DOHH2 (cell line): ENCODE measurements at regions not wholly inside any gene's neighbourhood (a gene's known extent, or its start where the extent isn't known, plus 50 kb on each side); places are given as distances from the start of the nearest gene placed in this dataset.

Experiments used
- H3F3A ChIP-seq: fragments of 200-600 bp; sonication (generic), shearing (Covaris generic); 2 replicates; pipeline ENCODE4 v1.6.0; 2016; ENCODE audit warnings: antibody characterized with exemption, mild to moderate bottlenecking; ENCODE audit not compliant: control insufficient read depth, insufficient read depth
- H3K27ac ChIP-seq: fragments of 200-600 bp; sonication (generic); 2 replicates; pipeline ENCODE4 v1.5.1; 2014; ENCODE audit warnings: low read depth, mild to moderate bottlenecking, low read length, moderate library complexity
- H3K27me3 ChIP-seq: fragments of 200-600 bp; sonication (generic); 2 replicates; pipeline ENCODE4 v1.6.1; 2014; ENCODE audit warnings: mild to moderate bottlenecking, low read length, mixed read lengths; ENCODE audit not compliant: control insufficient read depth
- H3K36me3 ChIP-seq: fragments of 200-600 bp; sonication (generic); 2 replicates; pipeline ENCODE4 v1.6.1; 2014; ENCODE audit warnings: mild to moderate bottlenecking, low read length, moderate library complexity, mixed read lengths; ENCODE audit not compliant: control insufficient read depth
- H3K4me1 ChIP-seq: fragments of 200-600 bp; sonication (generic); 2 replicates; pipeline ENCODE4 v1.6.1; 2014; ENCODE audit warnings: mild to moderate bottlenecking, low read length, mixed read lengths; ENCODE audit not compliant: control insufficient read depth
- H3K4me2 ChIP-seq: fragments of 200-600 bp; sonication (generic); 2 replicates; pipeline ENCODE4 v1.6.0; 2014; ENCODE audit warnings: mild to moderate bottlenecking, low read length, moderate library complexity
- H3K4me3 ChIP-seq: fragments of 200-600 bp; sonication (generic); 2 replicates; pipeline ENCODE4 v1.5.1; 2014; ENCODE audit warnings: mild to moderate bottlenecking, low read length, mixed read lengths
- H3K79me2 ChIP-seq: fragments of 200-600 bp; sonication (generic); 2 replicates; pipeline ENCODE4 v1.6.1; 2014; ENCODE audit warnings: mild to moderate bottlenecking, low read length, mixed read lengths; ENCODE audit not compliant: control insufficient read depth
- H3K9me2 ChIP-seq: fragments of 200-600 bp; sonication (generic); replicated peaks from 2 replicates; pipeline ENCODE4 v1.6.1; 2014; ENCODE audit warnings: mild to moderate bottlenecking, low read length, mixed read lengths; ENCODE audit not compliant: control insufficient read depth
- H3K9me3 ChIP-seq: fragments of 200-600 bp; sonication (generic); 2 replicates; pipeline ENCODE4 v1.6.1; 2014; ENCODE audit warnings: antibody characterized with exemption, low read length, mixed read lengths; ENCODE audit not compliant: control insufficient read depth, insufficient read depth
- H4K20me1 ChIP-seq: fragments of 200-600 bp; sonication (generic); 2 replicates; pipeline ENCODE4 v1.6.0; 2014; ENCODE audit warnings: low read depth, mild to moderate bottlenecking, antibody characterized with exemption, low read length, moderate library complexity; ENCODE audit not compliant: control insufficient read depth, insufficient read depth
- CTCF ChIP-seq: fragments of 200-600 bp; sonication (generic); IDR thresholded peaks from one replicate; pipeline ENCODE4 v1.5.1; 2014; ENCODE audit warnings: antibody characterized with exemption, mild to moderate bottlenecking, low read depth, low read length; ENCODE audit not compliant: poor library complexity, severe bottlenecking
- EZH2phosphoT487 ChIP-seq: fragments of 200-600 bp; sonication (generic); IDR thresholded peaks from 2 replicates; pipeline ENCODE4 v1.6.1; 2017; ENCODE audit warnings: borderline replicate concordance, mild to moderate bottlenecking, antibody characterized with exemption, low read length, moderate library complexity, mixed read lengths

- no peak overlapping the region for H3K4me2 ChIP-seq
- H3K36me3 ChIP-seq, result no peaks in the 10 kb centered on the region
- no peaks in the 10 kb centered on the region for H4K20me1 ChIP-seq
- H3K9me2 ChIP-seq, result no peaks in the 10 kb centered on the region
- H3K4me3 ChIP-seq, result no peak overlapping the region
- no peaks in the 10 kb centered on the region for H3K79me2 ChIP-seq
- TF ChIP-seq EZH2phosphoT487 (no peak), CTCF (no peak)
- no peak overlapping the region for H3K27ac ChIP-seq
- H3F3A ChIP-seq, result no peaks in the 10 kb centered on the region
- no peaks in the 10 kb centered on the region; the same call in 1 of the 2 replicates for H3K9me3 ChIP-seq
- H3K27me3 ChIP-seq, result no peaks in the 10 kb centered on the region
- H3K4me1 ChIP-seq, result no peaks in the 10 kb centered on the region
Measured at GRCh38 chr13:22387899-22388298, 717.0 kb downstream of the FGF9 start.

- TF ChIP-seq CTCF (no peak), EZH2phosphoT487 (no peak)
- peaks cover 7% of the 10 kb centered on the region; the same call in 1 of the 2 replicates for H3K9me3 ChIP-seq
- no peaks in the 10 kb centered on the region for H3K9me2 ChIP-seq
- H3K4me3 ChIP-seq, result no peak overlapping the region
- no peaks in the 10 kb centered on the region for H3K4me1 ChIP-seq
- no peaks in the 10 kb centered on the region for H4K20me1 ChIP-seq
- no peak overlapping the region for H3K27ac ChIP-seq
- H3K27me3 ChIP-seq, result no peaks in the 10 kb centered on the region
- no peaks in the 10 kb centered on the region for H3K79me2 ChIP-seq
- no peaks in the 10 kb centered on the region for H3F3A ChIP-seq
- H3K36me3 ChIP-seq, result no peaks in the 10 kb centered on the region
- H3K4me2 ChIP-seq, result no peak overlapping the region
Measured at GRCh38 chr13:22399801-22400420, 729.0 kb downstream of the FGF9 start.

- H3K4me3 ChIP-seq, result no peak overlapping the region
- no peak overlapping the region for H3K4me2 ChIP-seq
- no peaks in the 10 kb centered on the region for H3K4me1 ChIP-seq
Measured at GRCh38 chr13:22402682-22403081, 731.8 kb downstream of the FGF9 start.

More at GRCh38 chr13:22402682-22403081, 731.8 kb downstream of the FGF9 start:
- TF ChIP-seq EZH2phosphoT487 (no peak), CTCF (no peak)
- Histone ChIP-seq H3K79me2 (no peaks in the 10 kb centered on the region), H3F3A (no peaks in the 10 kb centered on the region), H3K36me3 (no peaks in the 10 kb centered on the region), H3K9me3 (peaks cover 3% of the 10 kb centered on the region; the same call in 1 of the 2 replicates), H3K27ac (no peak overlapping the region), H3K9me2 (no peaks in the 10 kb centered on the region), H3K27me3 (no peaks in the 10 kb centered on the region), H4K20me1 (no peaks in the 10 kb centered on the region)
